HG03439 (cell line): ENCODE measurements at regions not wholly inside any gene's neighbourhood (a gene's known extent, or its start where the extent isn't known, plus 50 kb on each side); places are given as distances from the start of the nearest gene placed in this dataset.
"Not testable (repeated sequence)": the region's sequence is repeated elsewhere in the genome, so short reads cannot be mapped to it uniquely, and the experiment has no call there.

Experiments
- ATAC-seq: cut with Tn5 transposase; IDR thresholded peaks from one replicate; pipeline ENCODE4 v1.9.1; 2021; ENCODE audit warnings: mild to moderate bottlenecking, moderate library complexity; ENCODE audit not compliant: unreplicated experiment

DNA sequence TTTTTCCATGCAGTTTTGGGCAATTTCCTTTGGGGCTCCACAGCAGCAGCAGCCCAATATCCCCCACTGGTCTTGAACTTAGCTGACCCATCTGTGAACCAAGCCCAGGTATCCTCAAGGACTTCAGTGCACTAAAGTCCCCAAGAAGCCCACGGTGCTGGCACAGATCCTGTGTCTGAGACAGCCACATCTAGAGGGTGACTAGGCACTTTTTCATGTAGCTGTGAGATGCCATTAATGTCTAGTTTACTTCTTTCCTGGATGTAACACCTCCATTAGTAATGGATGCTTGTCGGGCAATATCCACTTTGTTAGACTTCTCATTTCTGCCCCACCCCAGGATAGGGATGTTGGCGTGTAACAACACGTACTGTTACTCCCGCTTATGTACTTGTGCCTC lies 117.9 kb downstream of the GPCPD1 start:
- ATAC-seq = no peak

DNA sequence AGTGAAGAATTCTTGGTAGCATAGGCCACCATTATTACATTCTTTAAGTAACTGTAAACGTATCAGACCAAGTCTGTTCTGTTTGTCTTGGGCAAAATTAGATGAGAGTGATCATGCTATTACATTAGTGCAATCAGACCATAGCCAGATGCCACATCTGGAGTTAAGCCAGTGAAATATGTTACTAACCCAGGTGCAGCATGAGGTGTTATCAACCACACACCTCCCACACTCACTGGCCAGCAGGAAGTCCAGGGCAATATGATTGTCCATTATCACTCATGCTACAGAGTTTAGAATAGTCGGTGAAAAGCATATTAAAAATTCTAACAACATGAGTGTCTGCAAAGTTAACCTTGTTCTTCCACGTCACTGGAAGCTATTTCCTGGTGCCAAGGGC lies 119.4 kb downstream of the GPCPD1 start:
- ATAC-seq = no peak

DNA sequence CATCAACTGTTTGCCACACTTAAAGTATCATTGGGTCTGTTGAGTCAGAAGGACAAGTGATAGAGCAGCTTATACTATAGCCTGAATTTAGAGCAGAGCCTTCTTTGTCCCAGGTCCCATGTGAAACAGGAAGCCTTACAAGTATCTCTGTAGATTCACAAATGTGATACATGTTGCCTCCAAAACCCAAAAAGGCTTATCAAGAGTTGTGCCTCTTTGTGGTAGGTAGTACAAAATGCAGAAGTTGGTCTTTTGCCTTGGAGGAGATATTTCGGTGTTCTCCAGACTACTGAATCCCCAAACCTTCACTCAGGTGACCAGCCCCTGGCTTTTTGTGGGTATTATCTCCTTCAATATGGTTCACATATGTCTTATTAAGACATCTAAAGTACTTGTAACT lies 121.2 kb downstream of the GPCPD1 start:
- no peak for ATAC-seq

- ATAC-seq = no peak
These were observed 122.0 kb downstream of the GPCPD1 start for GRCh38 chr20:5488823-5489222.

DNA sequence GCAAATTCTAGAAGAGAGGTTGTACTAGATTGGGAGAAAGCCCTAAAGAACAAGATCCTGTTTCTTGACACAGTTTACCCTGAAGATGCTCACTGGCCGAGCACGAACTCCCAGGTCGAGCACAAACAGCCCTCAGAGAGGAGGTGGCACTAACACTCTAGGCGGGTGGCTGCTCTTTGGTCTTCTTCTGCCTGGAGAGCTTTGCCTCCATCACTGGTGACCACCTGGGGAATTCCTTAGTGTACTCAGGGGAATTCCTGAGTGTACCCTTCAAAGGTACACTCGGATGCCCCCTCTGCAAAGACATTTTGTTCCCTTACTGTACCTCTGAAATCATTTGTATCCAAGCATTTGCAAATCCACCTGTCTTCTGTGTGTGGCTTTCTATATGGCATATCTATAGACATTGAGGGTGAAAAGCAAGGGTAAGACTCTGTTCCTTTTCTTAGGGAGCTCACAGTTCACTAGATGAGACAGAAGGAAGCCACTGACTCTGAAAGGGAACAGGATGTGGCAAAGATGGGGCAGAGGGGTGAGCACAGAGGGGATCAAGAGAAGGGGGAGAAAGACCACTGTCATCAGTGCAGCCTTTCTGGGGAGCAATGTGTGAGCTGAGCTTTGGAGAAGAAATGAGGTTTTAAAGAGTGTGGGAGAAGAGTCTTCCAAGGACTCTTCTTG lies 124.3 kb downstream of the GPCPD1 start:
- no peak for ATAC-seq

- ATAC-seq = no peak
These were observed 125.9 kb downstream of the GPCPD1 start for GRCh38 chr20:5484926-5485325.

DNA sequence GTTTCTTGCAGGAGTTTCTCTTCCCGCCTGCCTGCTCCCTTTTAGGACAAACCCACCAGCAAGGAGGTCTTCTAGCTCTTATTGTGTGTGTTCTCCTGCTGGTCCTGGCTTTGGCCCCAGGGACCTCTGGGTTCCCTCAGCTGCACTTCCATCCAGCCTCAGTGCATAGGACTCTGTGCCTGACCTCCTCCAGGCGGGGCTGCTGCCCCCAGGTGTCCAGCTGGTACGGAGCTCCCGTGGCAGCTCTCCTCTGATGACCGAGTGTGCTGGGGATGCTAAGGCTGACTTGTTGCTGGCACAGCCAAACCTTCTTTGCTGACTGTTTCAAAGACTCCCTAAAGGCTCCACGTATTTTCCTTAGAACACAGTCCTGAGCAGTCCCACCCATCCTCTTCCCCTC lies 126.5 kb downstream of the GPCPD1 start:
- ATAC-seq = no peak

DNA sequence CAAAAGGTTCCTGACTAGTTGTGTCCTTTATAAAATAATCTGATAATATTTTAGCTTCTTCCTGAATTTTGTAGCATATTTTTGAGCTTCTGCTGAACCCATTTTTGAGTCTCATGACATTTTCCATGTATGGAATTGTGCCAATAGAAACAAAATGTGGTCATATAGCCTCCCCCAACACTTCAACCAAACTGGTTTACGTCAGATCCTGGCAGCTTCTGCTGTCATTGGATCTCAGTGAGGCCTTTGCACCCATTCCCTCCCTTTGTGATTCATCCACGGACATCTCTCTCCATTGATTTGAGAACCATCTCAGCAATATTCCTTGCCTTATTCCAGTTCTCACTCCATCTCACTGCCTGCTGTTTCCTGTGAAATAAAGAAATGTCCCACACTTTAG lies 128.0 kb downstream of the GPCPD1 start:
- ATAC-seq = no peak

GRCh38 chr20:5481872-5482271 lies 128.9 kb downstream of the GPCPD1 start:
- no peak for ATAC-seq

DNA sequence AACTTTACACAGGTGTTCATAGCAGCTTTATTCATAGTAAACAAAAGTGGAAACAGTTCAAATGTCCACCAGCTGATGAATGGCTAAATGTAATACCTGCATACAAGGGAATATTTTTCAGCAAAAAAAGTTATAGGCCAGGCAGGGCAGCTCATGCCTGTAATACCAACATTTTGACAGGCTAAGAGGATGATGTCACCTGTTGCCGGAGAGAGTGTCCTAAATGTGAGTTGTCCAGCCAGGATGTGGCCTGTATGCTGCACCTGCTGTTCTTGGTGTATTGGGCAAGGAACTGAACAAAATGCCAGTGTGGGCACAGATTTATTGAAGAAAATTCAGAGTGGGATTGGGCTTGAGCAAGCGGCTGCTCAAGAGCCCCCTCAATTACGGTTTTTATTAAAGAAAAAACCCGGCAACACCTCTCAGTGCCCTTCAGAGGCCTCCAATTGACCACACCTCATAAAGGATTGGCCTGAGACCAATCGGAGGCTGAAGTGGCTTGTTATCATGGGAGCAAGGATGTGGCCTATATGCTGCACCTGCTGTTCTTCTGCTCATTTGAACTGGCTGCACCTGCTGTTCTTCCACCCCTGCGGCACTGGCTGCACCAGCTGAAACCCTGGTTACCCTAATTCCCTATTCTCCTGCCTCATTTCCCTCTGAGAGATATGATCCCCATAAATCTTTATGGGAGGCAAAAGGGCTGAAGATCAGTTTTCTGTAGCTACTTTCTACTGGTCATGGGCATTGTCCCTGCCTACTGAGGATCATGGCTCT lies 129.8 kb downstream of the GPCPD1 start:
- ATAC-seq = no peak

- no peak for ATAC-seq
These were observed 135.9 kb downstream of the GPCPD1 start for GRCh38 chr20:5474646-5475550.

DNA sequence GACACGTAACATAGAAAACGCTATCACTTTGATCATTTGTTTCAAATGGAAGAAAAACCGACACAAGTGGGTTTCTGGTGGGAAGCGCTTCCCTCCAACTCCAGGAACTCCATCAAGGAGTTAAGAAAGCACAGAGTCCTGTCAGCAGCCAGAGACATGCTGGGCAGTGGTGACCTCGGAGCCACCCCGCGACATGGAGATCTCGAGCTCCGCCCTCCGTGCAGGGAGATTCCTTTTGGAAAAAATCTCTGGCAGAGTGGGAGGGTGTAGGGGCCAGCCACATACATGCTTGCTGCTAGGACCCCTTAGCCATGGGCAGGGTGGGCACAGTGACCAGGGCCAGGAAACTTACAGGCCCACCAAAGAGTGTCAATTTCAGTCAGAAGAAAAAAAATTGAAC lies 138.9 kb downstream of the GPCPD1 start:
- ATAC-seq = not testable (repeated sequence)

DNA sequence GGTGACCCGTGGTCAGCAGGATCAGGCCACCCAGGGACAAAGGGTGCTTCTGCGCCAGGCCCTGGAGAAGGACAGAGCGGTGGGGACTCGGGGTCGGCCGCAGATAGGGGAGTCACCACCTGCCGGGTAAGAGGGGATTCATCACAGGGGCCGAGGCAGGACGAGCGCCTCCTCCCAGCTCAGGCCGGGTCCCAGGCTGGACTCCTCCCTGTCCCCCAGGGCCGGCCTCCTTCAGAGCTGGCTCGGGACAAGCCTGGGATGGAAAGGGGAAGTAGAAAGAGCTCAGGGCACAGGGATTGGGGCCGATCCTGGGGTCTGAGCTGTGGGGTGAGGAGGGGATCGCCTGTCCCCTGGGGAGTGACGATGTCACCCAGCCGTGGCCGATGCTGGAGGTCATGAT lies 139.4 kb downstream of the GPCPD1 start:
- ATAC-seq = no peak

DNA sequence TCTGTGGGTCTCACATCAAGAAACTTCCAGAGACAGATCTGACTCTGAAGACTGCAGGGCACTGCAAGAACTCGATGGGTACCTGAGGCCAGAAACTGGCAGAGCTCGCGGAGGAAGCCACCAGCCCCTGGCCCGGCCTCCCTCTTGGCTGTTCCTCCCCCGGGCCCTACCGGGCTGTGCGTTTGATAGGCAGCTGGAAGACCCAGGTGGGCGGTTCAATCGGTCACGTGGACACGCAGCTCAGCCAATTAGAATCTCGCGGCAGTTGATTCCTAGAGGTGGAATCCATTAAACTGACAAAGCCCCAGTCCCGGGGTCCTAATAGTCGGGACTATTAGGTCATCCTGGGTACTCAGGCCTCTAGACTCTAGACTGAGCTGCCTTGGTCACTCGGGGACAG lies 139.9 kb downstream of the GPCPD1 start:
- ATAC-seq = no peak

GRCh38 chr20:5470458-5470857 lies 140.3 kb downstream of the GPCPD1 start:
- ATAC-seq = no peak

DNA sequence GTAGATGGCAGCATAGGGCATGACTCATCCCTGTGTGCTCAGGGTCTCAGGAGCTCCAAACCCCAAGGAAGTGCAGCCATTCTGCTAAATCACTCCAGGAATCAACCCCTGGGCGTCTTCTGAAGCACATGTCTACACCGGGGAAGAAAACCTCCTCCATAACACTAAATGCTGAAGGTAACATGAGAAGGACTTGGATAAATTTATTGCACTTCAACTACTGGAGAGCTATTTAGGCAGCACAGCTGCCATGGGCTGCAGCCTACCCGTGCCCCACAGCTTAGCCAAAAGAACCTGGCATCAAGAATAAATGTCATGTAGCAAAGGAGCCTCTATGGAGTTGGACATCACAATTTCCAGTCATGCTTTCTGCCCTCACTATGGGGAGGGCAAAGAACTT lies 141.7 kb downstream of the GPCPD1 start:
- ATAC-seq = no peak

- ATAC-seq = no peak
These were observed 143.7 kb downstream of the GPCPD1 start for GRCh38 chr20:5467086-5467485.

DNA sequence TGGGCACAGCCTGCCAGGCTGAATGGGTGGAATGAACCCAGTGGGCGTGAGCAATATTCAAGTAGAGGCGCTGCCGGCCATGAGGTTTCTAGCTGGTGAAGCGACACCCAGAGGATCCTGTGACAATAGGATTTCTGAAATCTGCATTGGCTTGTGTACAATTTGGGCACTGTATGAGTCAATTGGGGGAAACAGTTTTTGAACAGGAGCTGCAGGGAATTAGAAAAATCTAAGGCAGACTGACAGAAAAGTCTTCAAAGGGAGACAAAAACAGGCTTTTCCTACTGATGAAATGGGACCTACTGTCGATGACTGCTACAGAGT lies 145.2 kb downstream of the GPCPD1 start:
- no peak for ATAC-seq

DNA sequence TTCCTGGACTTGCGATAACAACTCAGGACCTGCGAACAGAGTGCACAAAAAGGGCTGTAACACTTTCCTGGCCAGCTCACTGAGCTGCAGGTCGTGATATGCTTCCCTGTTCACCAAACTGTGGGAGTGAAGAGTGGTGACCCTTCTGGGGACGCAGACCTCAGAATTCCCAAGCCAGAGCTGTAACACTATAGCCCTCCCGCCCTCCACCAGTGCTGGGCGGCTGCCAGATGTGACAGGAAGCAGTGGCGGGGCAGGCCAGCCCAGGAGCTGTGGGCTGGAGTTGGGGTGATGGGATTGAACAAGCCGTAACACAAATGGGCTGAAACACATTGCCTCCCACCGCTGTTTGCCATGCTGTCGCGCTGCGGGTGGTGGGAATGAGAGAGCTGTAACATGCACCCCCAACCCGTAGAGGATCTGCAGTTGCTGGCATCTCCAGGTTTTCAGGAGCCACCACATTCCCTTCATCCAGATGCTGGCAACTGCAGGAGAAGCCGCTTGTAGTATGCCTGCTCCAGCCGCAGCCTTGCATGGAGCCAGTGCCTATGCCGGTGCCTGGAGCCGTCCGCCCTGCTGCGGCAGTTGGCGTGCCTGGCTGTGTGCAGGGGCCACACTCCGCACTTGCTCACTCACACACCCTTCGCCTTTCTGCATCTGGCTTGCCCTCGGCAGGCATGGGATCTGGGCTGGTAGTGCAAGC lies 145.8 kb downstream of the GPCPD1 start:
- ATAC-seq = no peak

DNA sequence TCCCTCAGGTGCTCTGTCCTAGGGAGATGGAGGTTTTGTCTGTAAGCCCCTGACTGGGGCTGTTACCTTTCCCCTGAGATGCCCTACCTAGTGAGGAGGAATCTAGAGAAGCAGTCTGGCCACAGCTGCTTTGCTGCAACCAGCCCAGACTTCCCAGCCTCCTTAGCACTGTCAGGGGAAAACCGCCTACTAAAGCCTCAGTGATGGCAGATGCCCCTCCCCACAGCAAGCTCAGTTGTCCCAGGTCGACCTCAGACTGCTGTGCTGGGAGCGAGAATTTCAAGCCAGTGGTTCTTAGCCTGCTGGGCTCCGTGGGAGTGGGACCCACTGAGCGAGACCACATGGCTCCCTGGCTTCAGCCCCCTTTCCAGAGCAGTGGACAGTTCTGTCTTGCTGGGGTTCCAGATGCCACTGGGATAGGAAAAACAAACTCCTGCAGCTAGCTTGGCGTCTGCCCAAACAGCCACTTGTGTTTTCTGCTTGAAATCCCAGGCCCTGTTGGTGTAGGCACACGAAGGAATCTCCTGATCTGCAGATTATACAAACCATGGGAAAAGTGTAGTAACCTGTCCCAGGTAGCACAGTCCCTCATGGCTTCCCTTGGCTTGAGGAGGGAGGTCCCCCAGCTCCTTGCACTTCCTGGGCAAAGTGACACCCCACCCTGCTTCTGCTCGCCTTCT lies 146.4 kb upstream of the PROKR2 start:
- ATAC-seq = no peak

DNA sequence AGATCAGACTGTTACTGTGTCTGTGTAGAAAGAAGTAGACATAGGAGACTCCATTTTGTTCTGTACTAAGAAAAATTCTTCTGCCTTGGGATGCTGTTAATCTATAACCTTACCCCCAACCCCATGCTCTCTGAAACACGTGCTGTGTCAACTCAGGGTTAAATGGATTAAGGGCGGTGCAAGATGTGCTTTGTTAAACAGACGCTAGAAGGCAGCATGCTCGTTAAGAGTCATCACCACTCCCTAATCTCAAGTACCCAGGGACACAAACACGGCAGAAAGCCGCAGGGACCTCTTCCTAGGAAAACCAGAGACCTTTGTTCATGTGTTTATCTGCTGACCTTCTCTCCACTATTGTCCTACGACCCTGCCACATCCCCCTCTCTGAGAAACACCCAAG lies 137.0 kb upstream of the PROKR2 start:
- ATAC-seq = not testable (repeated sequence)
